ENCODE measurements at regions not wholly inside any gene's neighbourhood (a gene's known extent, or its start where the extent isn't known, plus 50 kb on each side); places are given as distances from the start of the nearest gene placed in this dataset.

DNA sequence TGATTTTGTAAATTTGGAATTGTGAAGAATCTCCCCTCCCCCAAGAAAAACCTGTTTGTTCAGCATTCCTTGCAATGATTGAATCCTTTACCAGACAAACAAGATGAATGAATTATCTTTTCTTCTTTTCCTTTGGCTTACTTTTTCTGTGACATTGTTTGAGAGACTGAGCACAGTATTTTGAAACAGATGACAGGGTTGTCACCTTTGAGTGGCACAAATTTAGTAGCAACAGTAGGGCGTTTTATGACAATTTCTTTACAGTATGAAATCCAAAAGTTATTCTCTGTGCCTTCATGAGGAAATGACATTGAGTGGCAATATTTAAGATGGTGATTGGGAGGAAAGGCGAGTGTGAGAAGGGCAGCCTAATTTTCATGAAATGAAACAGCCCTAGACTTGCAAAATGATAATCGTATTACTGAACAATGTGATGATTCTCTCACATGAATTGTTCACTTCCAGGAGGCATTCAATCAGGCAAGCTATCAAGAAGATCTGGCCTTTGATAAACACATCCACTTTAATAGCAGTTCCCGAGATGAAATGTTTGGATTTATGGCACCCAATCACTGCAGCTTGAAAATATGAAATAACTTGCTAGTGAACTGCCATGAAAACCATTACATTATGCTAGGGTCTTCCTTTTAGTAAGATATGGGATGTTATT, 68.6 kb upstream of the SCEL start:
- TF ChIP-seq, protein P1, sequence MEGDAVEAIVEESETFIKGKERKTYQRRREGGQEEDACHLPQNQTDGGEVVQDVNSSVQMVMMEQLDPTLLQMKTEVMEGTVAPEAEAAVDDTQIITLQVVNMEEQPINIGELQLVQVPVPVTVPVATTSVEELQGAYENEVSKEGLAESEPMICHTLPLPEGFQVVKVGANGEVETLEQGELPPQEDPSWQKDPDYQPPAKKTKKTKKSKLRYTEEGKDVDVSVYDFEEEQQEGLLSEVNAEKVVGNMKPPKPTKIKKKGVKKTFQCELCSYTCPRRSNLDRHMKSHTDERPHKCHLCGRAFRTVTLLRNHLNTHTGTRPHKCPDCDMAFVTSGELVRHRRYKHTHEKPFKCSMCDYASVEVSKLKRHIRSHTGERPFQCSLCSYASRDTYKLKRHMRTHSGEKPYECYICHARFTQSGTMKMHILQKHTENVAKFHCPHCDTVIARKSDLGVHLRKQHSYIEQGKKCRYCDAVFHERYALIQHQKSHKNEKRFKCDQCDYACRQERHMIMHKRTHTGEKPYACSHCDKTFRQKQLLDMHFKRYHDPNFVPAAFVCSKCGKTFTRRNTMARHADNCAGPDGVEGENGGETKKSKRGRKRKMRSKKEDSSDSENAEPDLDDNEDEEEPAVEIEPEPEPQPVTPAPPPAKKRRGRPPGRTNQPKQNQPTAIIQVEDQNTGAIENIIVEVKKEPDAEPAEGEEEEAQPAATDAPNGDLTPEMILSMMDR (IDR thresholded peaks at IDR 0.05) = no peak
- no peak for TF ChIP-seq EZH2phosphoT487 (IDR thresholded peaks at IDR 0.05)
- TF ChIP-seq EZH2 (IDR thresholded peaks at IDR 0.05) = no peak
